ENCODE measurements at regions not wholly inside any gene's neighbourhood (a gene's known extent, or its start where the extent isn't known, plus 50 kb on each side); places are given as distances from the start of the nearest gene placed in this dataset.

DNA sequence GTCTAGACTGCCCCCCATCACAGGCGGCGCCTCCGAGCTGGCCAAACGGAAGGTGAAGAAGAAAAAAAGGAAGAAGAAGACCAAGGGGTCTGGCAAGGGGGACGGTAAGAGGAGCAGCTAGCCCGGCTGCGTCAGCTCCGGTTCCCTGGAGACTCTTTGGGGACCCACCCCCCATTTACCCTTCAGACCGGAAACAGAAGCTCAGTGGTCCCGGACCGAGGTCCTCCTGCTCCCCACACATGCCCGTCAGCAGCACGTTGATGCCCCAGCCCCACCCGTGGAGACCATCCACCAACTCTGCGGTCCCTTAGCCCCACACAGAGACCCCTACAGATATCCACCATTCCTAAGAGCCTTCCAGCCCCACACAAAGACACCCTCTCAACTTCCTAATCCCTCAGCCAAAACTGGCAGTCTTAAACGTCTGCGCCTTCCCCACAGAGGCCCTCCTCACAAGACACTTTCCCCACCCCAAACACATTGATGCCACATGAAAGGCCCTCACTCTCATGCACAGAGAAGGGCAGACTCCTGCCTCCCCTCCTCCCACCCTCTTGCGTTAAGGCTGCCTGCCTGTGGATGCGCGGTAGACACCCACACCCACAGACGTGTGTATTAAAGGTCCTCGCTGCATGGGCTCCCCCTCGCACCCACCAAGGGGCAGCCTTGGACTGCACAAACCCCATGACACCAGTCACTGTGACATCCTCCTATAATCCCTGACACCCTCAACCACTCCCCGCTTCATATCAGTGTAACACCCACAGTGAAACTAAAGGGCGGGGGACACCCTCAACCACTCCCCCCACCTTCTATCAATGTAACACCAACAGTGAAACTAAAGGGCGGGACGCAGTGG lies 58.2 kb upstream of the RPH3AL start:
- Mint-ChIP-seq H3K27me3 (peaks cover 0 to 35% (median 33%) of the 10 kb centered on the region in 3 donors), H3K9me3 (peaks cover 0 to 11% (median 5%) of the 10 kb centered on the region in 7 donors), H3K36me3 (peaks cover 0 to 7% of the 10 kb centered on the region in 2 donors), H3K27ac (peak overlapping the region; percentile 80 to 98 (median 94)), H3K4me3 (peak overlapping the region; percentile 76 to 94 (median 90)), H3K4me1 (peaks cover 32 to 48% (median 35%) of the 10 kb centered on the region in 3 donors)
- DNase-seq (no peak), ATAC-seq (ENCODE audit: low read depth in 2 of 2) (no peak)

DNA sequence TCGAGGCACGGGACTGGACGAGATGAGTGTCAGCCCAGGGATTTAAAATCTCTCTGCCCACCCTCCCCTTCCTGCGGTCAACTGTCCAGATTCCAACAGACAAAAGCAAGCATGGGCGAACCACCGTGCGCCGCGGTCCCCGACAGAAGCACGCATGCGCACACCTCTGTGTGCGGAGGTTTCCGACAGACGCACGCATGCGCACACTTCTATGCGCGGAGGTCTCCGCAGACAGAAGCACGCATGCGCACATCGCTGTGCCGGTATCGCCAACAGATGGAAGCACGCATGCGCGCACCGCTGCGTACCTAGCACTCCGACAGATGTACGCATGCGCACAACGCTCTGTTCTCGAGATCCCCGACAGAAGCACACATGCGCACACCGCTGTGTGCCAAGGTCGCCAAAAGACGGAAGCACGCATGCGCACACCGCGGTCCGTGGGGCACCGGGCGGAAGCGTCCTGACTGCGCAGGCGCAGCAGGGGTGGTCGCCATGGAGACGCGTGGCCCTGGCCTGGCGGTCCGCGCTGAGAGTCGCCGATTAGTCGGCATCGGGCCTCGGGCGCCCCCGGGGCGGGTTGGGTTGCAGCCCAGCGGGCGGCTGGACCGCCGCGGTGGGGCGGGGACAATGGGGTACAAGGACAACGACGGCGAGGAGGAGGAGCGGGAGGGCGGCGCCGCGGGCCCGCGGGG lies 57.4 kb upstream of the RPH3AL start:
- peak; percentile 83 to 85 for ATAC-seq (ENCODE audit: low read depth in 2 of 2)
- H3K9me3 Mint-ChIP-seq: peaks cover 0 to 11% (median 5%) of the 10 kb centered on the region in 7 donors
- DNase-seq: peak; percentile 98
- peak overlapping the region; percentile 82 to 98 (median 96) for H3K27ac Mint-ChIP-seq
- H3K27me3 Mint-ChIP-seq: peaks cover 0 to 27% (median 25%) of the 10 kb centered on the region in 3 donors
- H3K36me3 Mint-ChIP-seq: peaks cover 0 to 7% of the 10 kb centered on the region in 2 donors
- peaks cover 32 to 48% (median 35%) of the 10 kb centered on the region in 3 donors for H3K4me1 Mint-ChIP-seq
- H3K4me3 Mint-ChIP-seq: peak overlapping the region; percentile 76 to 94 (median 90)

DNA sequence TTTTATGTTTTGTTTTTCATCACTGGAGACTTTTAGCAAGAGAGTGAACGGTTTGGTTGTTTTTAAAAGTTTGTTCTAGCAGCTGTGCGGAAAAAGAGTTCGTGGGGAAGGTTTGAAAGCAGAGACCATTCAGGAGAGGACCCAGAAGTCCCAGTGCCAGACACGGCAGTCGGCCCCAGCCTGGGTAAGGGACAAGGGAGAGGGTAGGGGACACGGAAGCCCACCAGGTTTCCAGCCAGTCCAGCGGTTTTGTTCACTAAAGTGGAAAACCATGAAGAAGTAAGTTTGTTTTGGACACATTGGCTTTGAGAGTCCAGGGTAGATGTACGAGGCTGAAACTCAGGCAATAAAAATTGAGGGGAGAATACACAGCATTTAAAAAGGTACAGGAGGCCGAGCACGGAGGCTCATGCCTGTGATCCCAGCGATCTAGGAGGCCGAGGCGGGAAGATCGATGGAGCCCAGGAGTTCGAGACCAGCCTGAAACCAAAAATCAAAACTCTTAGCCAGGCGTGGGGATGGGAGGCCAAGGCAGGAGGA lies 56.8 kb upstream of the RPH3AL start:
- peaks cover 33 to 44% (median 35%) of the 10 kb centered on the region in 3 donors for H3K4me1 Mint-ChIP-seq
- DNase-seq: no peak

DNA sequence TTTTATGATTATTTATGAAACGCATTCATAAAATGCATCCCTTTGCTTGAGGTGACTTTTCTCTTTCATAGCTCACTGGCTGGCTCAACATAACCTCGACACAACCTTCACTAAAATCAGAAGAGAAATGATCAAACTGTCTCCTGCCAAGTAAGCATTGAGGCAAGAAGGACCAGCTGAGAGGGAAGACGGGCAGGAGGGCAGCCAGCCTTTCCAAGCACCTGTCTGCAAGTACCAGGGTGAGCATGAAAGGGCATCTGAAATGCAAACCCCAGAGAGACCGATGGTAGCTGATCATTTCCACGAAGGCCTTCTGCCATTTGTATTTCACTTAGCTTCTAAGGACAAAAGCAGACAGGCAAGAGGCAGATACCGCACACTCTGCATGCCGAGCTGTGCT lies 52.1 kb upstream of the RPH3AL start:
- ATAC-seq (ENCODE audit: low read depth in 2 of 2) (no peak), DNase-seq (no peak)
- Mint-ChIP-seq H3K27ac (no peak overlapping the region), H3K36me3 (peaks cover 0 to 7% of the 10 kb centered on the region in 2 donors), H3K27me3 (peaks cover 4 to 11% (median 10%) of the 10 kb centered on the region in 3 donors), H3K4me1 (peaks cover 8 to 16% (median 9%) of the 10 kb centered on the region in 3 donors), H3K9me3 (peaks cover 0 to 7% (median 5%) of the 10 kb centered on the region in 7 donors), H3K4me3 (no peak overlapping the region)

More for the DNA sequence above, 56.8 kb upstream of the RPH3AL start:
- Mint-ChIP-seq H3K9me3 (peaks cover 0 to 11% (median 5%) of the 10 kb centered on the region in 7 donors), H3K27me3 (peaks cover 4 to 25% (median 23%) of the 10 kb centered on the region in 3 donors), H3K4me3 (peak overlapping the region; percentile 76 to 94 (median 90)), H3K27ac (peak overlapping the region; percentile 70 to 98 (median 96)), H3K36me3 (peaks cover 0 to 10% of the 10 kb centered on the region in 2 donors)
- ATAC-seq (ENCODE audit: low read depth in 2 of 2): no peak
